Dedifferentiated amniotic fluid mesenchymal stem cell (primary cell): ENCODE measurements at regions not wholly inside any gene's neighbourhood (a gene's known extent, or its start where the extent isn't known, plus 50 kb on each side); places are given as distances from the start of the nearest gene placed in this dataset.

ENCODE experiments used
- DNase-seq: peaks from one replicate; pipeline ENCODE4 v3.0.0-alpha.2; 2016; ENCODE audit errors: extremely low spot score

DNA sequence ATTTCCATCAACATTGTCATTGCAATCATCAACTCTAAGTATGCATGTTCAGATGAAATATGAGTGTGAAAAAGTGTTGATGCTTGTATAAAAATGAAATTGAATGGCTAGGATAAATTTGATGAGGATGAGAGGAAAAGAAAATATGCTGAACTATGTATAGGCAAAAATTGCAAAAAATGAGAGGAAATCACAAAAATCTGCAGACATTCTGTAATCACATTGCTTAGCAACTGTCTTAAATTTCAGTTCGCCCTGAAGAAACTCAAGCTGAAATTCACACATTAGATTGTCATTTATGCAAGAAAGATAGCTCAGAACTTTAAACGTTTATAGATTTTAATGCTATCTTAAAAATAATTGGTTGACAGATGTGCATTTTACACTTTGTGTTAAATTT lies 1098.8 kb upstream of the IGFBP7 start:
- DNase-seq = no peak

DNA sequence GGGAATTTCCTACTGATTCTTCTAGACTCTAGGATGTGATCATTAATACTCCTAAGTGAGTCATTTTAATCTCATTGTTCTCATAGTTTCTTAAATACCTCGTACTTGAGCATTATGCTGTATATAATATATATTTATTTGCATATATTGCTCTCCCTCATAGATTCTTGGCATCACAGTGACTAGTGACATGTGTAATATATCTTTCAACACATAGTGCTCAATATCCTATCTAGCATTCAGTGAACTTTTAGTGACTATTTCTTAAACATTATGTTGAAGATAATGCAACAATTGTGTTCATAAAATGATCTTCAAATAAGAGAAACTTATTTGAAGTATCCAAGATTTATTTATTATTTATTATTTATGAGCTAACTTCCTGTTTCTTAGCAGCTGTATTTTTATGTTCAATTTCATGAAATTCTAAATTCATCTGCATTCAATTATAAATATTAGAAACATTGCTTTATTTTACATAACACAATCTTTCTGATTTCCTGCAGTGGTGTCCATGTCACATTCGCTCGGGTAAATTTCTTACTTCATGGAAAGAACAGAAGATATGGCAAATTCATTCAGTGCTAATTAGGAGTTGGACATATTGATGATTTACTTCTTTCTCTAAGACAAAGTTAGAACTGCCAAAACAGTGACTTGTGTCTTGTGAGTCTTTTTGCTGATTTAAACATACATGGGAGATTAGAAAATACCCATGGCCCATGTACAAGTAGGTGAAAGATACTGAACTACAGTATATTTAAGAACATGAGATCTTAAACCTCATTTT lies 1095.5 kb upstream of the IGFBP7 start:
- no peak for DNase-seq

DNA sequence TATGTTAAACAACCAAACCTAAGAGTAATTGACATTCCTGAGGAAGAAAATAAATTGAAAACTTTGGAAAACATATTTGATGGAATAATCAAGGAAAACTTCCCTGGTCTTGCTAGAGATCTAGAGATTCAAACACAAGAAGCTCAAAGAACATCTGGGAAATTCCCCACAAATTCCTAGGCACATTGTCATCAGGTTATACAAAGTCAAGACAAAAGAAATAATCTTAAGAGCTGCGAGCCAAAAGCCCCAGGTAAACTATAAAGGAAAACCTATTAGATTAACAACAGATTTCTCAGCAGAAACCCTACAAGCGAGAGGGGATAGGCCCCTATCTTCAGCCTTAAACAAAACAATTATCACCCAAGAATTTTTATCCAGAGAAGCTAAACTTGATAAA lies 1082.0 kb upstream of the IGFBP7 start:
- DNase-seq = no peak

DNA sequence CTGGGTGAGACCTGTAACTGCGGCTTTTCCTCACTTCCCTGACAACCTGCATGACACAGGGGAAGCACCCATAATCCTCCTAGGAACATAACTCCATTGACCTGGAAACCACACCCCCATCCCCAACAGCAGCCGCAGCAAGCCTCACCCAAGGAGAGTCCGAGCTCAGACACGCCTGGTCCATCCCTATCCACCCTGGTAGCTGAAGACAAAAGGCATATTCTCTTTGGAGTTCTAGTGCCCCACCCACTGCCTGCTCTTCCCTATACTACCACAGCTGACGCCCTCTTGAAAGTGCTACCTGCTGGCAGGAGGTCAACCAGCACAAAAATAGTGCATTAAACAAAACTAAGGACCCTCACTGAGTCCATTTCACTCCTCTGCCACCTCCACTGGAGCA lies 1080.9 kb upstream of the IGFBP7 start:
- no peak for DNase-seq

DNA sequence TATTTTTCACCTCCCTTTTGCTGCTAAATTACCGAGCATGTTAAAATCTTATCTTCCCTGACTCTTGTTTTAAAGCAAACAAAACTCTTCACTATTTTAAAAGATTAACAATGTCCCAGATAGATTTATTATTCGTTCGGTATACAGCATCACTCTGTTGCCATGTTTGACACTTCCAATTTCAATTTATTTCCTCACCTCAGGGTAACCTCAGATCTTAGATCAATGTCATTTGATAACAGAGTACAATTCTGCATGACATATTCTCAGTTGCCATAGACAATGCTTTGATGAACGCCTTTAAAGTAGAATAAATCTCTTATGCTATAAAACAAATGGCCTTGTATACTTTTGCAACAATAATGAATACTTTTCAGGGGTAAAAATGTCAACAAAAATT lies 1078.1 kb upstream of the IGFBP7 start:
- no peak for DNase-seq

DNA sequence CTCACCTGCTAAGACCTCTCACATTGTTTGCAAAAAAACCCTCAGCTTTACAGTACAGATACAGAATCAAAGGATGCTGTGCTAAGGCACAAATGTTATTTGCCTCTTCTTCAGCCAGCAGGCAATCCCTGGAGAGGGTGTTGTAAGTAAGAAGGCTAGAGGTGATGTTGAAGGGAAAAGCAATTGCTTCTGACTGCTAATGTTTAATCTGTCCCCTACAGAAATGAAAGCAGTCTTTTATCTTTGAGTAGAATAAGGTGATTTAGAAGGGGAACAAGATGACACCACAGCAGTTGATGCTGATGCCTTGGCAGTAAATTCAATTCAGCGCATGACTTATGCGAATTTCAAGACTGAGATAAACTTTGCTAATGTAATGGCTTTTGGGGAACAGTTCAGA lies 1064.8 kb upstream of the IGFBP7 start:
- no peak for DNase-seq

DNA sequence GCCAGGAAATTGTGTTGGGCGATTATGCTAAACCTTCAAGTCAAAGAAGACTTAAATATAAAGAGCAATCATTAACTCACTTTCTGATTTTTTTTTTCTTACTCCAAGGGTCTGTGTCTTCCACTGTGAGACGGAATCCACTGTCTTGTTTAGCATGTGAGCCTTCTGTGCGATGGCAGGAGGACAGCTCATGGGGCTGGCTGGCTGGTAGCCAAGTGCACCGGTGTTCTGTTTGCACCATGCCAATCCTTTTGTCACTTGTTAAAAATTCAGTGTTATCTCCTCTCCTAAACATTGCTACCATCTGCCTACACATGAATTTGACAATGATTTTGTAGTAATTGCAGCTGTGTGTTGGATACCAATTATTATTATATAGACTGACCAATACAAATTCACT lies 1056.3 kb upstream of the IGFBP7 start:
- no peak for DNase-seq

DNA sequence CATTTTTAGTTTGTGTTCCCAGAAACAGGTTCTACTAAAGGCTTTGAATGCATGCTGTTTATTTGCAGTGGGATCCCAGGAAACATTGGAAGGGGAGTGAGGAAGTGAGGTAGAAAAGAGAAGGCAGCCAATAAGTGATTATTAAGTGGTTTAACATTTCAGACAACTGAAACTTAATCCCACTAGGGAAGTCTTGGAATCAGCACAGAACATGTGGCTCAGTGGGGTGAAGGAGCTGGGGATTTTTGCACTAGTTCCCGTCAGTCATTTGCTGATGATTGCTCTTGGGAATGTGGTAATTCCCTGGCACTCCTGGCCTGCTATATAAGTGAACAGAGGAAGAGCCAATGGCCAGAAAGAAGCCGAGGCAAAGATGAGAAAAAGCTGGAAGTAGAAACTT lies 1053.0 kb upstream of the IGFBP7 start:
- DNase-seq = no peak

DNA sequence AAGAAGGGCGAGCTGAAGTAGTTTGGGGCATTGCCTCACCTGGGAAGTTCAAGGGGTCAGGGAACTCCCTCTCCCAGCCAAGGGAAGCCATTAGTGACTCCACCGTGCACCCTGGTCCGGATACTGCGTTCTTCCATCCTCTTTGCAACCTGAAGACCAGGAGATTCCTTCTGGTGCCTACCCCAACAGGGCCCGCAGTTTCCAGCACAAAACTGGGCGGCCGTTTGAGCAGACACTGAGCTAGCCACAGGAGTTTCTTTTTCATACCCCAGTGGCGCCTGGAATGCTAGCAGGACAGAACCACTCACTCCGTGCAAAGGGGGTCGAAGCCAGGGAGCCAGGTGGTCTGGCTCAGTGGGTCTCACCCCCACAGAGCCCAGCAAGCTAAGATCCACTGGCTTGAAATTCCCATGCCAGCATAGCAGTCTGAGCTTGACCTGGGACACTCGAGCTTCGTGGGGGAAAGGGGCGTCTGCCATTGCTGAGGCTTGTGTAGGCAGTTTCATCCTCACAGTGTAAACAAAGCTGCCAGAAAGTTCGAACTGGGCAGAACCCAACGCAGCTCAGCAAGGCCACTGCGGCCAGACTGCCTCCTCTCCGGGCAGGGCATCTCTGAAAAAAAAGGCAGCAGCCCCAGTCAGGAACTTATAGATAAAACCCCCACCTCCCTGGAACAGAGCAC lies 1039.4 kb upstream of the IGFBP7 start:
- DNase-seq = no peak

DNA sequence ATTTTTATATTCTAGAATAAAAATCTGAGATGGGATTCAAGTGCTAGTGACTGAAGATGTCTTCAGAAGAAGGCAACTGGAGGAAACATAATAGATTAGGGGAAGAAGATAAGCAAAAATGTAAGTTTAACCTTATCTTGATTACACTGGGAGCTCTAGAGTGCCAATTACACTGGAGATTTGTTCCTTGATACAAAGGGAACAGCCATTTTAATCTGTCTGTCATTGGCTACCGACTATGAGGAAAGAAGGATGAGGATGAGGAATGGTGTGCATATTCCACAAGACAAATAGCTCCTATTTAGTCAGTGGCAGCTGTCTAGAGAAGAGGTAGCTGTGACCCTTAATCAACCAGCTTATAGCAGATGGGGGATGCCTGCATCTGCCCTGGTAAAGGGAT lies 1034.5 kb upstream of the IGFBP7 start:
- DNase-seq = no peak

DNA sequence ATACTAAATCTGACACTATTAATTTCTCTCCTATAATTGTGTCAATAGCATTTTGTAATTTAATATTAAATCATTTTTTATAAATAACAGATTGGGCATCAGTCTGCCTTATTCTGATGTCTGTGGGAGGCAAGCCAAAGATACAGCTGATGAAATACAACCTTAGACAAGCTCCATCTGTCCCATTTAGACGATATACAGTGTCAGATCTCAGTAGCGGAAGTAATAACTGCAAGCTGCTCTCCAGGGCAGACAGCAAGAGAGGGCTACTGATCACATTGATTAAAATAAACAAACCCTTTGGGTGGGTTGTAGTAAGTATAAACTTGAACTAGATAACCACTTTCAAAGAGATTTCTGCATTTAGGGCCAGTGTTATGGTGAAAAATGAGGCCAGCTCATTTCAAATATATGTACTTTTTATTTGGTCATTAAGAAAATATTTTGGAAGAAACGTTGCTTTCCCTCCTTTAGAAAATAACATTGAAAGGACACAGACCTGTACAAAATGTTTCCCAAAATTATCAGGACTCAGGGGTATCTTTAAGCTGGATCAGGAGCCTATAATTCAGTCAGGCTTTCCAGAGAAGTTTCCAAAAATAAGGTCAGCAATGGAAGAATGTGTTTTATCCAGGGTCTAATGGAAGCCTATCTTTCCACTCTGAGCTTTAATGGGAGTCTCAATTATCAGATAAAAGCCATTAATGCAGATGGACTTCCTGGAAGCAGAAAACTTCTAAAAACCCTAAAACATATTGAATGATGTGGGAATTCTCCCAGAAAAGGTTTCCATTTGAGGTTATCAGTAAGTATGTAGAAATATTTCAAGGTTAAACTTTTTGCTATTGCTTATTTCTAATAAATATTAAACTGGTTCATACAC lies 1028.8 kb upstream of the IGFBP7 start:
- DNase-seq = no peak

DNA sequence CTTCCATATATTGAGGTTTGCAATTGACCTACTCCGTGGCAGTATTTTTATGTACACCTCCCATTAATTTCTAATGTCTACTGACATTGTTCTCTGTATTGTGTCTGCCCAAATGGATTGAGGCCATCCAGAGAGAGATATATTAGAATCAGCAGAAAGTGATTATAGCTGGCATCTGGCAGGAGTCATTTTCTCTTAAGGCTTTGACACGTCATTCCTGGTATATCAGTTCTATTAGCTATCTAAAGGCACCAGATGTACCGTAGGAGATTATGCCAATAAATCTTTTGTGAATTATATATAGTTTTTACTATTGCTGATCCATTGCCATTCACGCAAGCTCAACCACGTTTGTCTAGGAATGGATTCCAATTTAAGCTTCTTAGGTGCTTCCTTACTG lies 1026.4 kb upstream of the IGFBP7 start:
- DNase-seq = no peak

DNA sequence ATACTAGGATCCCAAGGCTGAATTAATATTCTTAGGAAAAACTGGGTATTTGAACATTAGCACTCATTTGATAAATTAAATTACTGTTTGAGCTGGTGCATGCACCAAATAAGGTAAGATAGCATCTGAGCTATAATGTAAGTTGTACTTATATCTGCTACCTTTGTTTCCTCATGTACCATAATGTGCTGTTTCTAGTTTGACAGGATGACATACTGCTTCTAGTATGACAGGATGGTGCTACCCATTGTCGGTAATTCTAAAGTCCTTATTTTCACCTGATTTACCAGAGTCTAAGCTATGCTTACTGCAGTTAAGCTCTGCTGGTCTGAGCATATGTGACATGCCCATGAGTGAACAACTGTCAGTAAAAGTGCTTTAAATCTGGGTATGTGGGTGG lies 1017.5 kb upstream of the IGFBP7 start:
- no peak for DNase-seq

DNA sequence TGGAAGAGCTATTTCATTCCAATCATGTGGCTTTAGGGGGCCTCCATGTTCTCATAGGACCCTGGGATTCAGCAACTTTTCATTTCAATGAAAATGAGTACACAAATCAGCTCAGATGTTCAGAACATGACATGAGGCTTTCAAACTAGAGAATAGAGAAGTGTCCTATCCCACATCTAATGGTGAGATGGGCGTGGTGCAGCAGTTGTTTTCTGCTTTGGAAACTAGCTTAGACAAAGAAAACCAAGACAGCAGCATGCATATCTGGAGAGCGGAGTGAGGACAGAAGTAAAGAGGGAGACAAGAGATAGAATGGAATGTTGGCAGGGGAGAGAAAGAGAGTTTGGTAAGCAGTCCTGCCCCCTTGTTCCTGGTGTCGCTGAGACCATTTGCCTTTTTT lies 1009.1 kb upstream of the IGFBP7 start:
- no peak for DNase-seq

DNA sequence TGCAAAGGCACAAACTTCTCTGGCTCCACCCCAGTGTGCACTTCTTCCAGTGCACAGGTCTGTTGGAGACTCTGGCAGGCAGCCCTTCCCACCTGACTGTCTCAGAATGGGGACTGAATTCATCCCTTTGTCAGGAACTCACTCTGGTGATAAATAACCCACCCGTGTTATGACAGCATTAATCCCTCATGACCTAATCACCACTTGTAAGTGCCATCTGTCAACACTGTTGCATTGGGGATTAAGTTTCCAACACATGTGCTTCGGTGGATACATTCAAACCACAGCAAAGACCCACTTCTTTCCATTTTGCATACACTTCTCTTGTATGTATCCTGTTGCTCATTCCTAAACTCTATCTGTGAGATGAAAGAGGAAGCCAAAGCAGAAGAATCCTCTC lies 1002.9 kb upstream of the IGFBP7 start:
- DNase-seq = no peak

DNA sequence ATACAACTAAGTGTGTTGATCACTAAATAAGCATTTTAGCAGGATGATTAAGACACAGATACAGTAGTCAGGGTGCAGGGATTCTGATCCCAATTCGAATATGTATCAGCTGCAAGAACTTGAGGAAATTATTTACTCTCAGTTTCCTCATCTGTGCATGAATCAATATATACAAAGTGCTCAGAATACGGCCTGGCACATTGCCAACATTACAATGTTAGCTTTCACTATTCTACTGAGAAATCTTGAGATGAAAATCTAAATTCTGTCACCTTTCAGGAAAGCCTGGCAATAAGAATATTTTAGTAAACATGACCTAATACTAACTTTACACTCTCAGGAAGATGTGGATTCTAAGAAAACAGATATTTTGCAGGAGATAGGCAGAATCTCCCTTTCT lies 1001.6 kb upstream of the IGFBP7 start:
- no peak for DNase-seq

DNA sequence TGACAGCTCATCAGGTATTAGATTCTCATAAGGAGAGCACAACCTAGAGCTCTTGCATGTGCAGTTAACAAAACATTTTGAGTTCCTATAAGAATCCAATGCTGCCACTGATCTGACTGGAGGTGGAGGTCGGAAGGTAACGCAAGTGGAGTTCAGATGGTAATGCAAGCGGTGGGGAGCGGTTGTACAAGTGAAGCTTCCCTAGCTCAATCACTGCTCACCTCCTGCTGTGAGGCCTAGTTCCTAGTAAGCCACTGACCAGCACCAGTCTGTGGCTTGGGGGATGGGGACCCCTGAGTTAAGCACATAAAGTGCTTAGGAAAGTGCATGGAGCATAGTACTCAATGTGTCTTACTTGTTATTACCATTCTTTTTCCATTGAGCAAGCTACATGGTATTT lies 983.2 kb upstream of the IGFBP7 start:
- no peak for DNase-seq

DNA sequence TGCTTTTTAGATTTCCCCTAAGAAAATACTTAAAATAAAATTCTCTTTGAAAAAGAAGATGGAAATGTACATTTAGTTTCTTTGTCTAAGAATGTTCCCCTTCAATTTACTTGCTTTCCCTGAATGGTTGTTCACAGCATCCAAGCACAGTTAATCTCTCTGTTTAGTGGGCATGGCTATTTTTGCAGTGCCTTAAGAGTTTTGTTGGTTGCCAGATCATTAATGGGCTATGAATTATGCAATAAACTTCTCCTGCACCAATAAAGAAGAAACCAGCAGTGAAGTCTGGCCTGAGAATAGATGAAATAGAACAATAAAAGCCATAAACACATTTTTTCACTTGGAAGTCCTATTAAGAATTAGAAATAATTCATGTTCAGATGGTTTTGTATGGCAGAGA lies 980.4 kb upstream of the IGFBP7 start:
- no peak for DNase-seq

DNA sequence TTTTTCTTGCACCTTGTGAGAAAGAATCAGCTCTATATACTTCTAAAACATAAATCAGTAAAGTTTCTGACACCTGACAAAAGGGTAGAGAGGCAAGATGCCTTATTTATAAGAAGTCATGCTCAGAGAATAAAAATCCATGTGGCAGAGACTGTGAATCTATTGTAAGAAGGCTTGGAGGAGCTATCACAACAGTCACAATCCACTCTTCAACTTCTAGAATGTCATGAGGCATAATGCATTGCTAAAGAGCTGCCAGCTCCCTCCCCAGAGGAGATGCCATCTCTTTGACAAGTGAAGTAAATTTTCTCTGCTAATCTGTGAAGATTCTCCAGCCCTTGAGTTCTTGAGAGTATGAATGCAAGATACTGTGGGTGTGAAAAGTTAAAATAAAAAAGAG lies 971.2 kb upstream of the IGFBP7 start:
- DNase-seq = no peak

DNA sequence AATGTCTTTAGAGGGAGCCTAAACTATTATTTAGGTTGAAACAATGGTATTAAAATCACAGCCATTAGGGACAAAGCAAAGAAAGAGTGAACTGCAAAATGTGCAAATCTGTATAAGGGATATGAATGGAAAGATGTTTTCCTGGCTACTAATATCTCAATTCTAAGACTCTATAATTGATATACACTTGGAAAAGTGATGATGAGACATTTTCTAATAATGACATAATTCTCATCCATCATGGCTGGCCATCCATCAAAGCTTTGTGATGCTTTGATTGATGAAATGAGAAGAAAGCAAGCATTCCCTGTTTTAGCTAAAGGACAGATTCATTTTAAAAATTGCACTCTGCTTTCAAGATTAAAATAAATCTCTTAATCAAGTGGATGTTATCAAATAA lies 965.5 kb upstream of the IGFBP7 start:
- DNase-seq = no peak

DNA sequence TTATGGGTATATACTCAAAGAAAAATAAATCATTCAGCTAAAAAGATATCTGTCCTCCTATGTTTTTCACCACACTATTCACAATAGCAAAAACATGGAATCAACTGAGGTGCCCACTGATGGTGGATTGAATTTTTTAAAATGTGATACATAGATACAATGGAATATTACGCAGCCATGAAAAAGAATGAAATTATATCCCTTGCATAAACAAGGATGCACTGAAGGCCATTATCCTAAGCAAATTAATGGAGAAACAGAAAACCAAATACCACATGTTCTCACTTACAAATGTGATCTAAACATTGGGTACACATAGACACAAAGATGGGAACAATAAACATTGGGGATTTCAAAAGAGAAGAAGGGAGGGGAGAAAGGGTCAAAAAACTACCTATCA lies 964.2 kb upstream of the IGFBP7 start:
- DNase-seq = no peak

DNA sequence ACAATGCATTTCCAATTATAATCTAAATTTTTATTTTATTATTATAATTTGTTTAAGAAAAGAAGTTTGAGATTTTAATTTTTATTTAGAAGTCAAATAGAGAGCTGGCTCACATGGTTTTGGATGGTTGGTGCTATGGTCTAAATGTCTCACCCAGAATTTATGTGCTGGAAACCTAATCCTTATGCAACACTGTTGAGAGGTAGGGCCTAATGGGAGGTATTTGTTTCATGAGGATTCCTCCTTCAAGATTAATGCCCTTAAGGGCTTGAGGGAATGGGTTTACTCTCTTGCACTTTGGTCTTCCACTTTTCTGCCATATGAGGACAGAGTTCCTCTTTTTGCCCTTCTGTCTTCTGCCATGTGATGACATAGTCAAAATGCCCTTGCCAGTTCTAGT lies 960.5 kb upstream of the IGFBP7 start:
- DNase-seq = no peak

DNA sequence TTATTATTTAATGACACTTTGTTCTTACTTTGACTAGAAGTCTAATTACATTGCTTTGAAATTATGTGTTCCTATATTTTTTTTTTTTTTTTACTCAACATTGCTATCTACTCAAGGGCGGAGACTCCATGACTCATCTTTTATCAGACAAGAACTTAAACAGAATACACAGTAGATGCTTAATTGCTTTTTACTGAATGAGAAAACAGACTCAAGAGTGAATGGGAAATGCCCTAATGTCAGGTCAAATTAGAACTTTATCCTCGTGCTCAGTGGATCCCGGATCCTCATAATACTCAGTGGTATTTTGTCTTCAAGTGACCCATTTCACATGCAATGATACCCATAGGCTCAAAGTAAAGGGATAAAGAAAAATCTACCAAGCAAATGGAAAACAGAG lies 954.5 kb upstream of the IGFBP7 start:
- no peak for DNase-seq
